Caki2 (cell line): ENCODE measurements at regions not wholly inside any gene's neighbourhood (a gene's known extent, or its start where the extent isn't known, plus 50 kb on each side); places are given as distances from the start of the nearest gene placed in this dataset.

Source experiments
- DNase-seq: peaks from one replicate; pipeline ENCODE4 v3.0.0-alpha.2; 2015; ENCODE audit warnings: low read depth
- in situ Hi-C: cut with HindIII; loops from 2 replicates; pipeline ENCODE4 v1.10.0; 2016; ENCODE audit warnings: low sequenced_read_pairs, low pct_unique_long_range_greater_than_20kb, mixed read lengths

- in situ Hi-C loops, result no loop called here
- no peak for DNase-seq
Observed at GRCh38 chr13:47835470-47836228, 165.4 kb downstream of the SUCLA2 start.

DNA sequence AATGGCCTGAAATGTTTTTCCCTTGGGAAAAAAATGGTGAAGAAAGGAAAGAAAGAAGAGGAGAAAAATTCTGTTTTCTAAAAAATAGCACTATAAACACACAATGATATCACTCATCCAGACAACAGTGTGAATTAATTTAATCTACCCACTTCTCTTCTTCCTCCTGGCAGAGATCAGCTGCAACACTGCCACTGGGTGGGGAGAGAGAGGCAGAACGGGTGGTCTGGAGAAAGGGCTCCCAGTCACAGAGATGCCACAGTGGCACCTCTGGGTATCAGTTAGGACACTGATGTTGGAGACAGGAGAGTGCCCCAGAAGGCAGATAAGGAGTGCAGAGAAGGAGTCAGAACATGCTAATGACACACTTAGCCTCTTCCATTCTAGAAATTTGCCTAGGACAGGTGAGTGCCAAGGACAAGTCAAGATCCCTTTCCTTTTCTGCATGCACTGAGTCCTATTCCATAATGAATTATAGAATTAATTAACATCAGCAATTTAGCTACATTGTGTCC, 168.6 kb downstream of the SUCLA2 start:
- DNase-seq, result no peak
- in situ Hi-C loops, result no loop called here

GRCh38 chr13:47831265-47831664, 169.8 kb downstream of the SUCLA2 start:
- DNase-seq, result no peak
- in situ Hi-C loops, result no loop called here

GRCh38 chr13:47829690-47830089, 171.4 kb downstream of the SUCLA2 start:
- in situ Hi-C loops, result no loop called here
- no peak for DNase-seq

DNA sequence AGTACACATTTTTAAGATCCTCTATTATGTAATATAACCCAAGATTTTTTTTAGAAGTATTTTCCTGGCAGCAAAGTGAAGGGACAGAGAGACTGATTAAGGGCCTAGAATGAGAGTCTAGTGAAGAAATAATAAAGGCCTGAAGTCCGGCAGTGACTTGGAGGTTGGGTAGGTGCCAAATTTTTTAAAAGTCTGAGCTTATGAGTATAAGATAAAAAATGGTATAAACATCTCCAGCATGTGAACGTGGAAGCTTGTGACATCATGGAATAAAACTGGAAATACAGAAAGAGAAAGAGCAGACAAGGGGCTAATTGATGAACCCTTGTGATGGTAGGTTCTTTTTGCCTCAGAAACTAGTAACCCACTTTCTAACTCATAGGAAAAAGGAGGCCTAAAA, 174.6 kb downstream of the SUCLA2 start:
- no peak for DNase-seq
- in situ Hi-C loops, result no loop called here

GRCh38 chr13:47822036-47822435, 179.0 kb downstream of the SUCLA2 start:
- in situ Hi-C loops, result no loop called here
- no peak for DNase-seq

DNA sequence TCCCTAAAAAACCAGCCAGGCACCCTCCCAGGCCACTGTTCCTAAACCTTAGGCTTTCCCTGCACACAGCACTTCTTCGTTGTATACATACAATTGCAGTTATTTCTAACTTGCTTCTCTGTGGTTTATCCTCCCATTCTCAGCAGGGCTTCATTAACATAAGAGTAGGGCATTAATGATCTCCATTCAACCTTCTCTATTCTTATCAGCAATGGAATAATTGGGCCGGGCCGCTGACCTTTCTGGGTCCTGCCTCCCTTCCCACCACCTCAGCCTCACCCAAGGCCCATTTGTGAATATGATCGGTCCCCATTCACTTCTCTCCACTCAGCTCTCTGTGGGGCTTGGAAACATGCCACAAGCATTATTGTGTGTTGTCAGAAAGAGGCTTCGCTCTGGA, 184.2 kb downstream of the SUCLA2 start:
- in situ Hi-C loops, result no loop called here
- DNase-seq, result no peak

- in situ Hi-C loops, result no loop called here
- no peak for DNase-seq
Observed at GRCh38 chr13:47813718-47814117, 187.4 kb downstream of the SUCLA2 start.

DNA sequence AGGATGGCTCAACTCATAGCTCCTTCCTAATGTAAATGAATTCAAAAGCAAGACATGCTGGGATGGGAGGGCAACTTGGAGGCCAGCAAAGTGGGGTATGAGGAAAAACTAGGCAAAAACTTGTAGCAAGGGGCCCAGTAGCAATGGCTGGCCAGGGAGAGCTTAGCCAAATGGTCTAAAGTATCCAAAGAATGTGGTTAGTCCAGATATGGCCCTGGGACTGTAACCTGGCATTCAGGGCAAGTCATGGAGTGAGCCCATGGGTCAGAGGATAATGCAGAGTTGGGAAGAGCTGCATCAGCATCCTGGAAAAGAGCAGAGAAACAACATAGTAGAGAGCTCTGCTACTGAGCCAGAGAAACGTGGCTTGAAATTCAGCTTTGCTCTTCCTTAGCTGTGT, 191.7 kb downstream of the SUCLA2 start:
- DNase-seq, result no peak
- in situ Hi-C loops, result no loop called here

DNA sequence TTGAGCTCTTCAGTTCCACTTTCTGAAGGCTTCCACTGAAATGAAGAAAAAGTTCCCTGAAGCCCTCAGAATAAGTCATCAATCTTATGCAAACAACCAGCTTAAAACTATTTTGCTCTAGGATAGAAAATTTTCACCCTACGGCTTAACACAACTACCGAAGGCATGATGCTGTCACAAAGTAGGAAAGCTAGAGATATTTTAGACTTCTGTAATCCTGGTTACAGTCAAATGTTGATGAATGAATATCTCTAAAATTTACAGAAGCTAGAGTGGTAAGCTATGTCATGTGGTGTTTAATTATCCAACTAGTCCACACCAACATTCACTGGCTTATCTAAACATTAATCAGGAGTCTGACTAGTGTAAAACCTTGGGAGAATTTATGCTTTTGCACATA, 197.9 kb downstream of the SUCLA2 start:
- no peak for DNase-seq
- in situ Hi-C loops, result no loop called here

GRCh38 chr13:47801555-47801954, 199.5 kb downstream of the SUCLA2 start:
- in situ Hi-C loops, result no loop called here
- no peak for DNase-seq

DNA sequence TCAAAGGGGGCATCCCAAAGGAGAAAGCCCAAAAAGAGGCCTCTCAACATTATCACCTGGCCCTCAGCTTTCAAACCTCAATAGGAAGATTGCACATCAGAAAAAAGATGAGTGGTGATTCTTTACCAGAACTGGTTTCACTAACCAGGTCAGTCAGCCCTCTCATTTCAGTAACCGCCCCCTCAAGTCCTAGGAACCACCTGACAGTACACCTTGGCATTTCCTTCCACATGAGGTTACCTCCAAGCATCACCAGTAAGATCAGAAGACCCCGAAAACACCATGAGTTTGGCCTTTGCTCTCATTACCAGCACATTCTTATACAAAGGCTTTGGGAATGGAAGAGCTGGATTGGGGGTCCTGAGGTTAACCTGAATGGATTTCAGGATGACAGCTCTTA, 200.5 kb downstream of the SUCLA2 start:
- DNase-seq, result no peak
- in situ Hi-C loops, result no loop called here

DNA sequence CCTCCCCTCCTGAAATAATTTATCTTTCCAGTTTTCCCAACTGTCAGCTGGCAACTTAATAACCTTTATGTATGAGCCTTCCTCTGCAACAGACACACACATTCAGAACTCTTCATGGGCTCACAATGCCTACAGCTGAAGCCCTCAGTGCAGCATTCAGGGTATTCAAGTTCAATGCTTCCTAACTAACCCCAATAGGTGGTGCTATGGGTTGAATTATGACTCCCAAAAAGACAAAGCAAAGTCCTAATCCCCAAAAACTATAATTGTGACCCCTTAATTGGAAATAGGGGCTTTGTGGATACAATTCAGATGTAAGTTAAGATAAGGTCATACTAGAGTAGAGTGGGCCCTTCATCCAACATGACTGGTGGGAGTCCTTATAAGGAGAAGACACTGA, 202.2 kb downstream of the SUCLA2 start:
- no peak for DNase-seq
- in situ Hi-C loops, result no loop called here

DNA sequence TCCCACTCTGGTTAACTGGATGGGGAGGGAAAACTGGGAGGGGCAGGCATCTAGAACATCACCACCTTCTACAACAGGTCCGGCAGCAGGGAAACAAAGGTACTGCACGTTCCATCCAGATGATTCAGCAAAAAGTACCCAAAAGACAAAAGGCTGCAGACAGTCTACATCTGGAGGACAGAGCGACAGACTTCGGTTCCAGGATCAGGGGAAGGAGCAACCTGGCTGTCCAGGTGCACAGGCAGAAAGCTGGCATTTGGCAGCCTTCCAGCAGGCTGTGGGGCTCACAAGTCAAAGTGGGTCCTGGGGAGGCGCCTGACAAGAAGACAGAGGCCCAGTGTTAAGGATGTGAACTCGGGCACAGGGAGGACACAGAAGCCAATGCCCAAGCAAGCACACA, 202.9 kb downstream of the SUCLA2 start:
- in situ Hi-C loops, result no loop called here
- DNase-seq, result no peak

- no peak for DNase-seq
- in situ Hi-C loops, result no loop called here
Observed at GRCh38 chr13:47796816-47797215, 204.3 kb downstream of the SUCLA2 start.

- in situ Hi-C loops, result no loop called here
- no peak for DNase-seq
Observed at GRCh38 chr13:47794963-47795362, 206.1 kb downstream of the SUCLA2 start.

DNA sequence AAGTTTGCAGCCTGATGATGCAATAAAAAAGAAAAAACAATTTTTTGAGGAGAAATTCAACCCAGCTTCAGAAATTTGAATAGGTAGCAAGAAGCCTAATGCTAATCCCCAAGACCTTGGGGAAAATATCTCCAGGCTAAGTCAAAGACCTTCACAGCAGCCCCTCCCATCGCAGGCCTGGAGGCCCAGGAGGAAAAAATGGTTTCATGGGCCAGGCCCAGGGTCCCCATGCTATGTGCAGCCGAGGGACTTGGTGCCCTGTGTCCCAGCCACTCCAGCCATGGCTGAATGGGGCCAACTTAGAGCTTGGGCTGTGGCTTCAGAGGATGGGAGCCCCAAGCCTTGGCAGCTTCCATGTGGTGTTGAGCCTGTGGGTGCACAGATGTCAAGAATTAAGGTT, 210.3 kb downstream of the SUCLA2 start:
- in situ Hi-C loops, result no loop called here
- DNase-seq, result no peak

DNA sequence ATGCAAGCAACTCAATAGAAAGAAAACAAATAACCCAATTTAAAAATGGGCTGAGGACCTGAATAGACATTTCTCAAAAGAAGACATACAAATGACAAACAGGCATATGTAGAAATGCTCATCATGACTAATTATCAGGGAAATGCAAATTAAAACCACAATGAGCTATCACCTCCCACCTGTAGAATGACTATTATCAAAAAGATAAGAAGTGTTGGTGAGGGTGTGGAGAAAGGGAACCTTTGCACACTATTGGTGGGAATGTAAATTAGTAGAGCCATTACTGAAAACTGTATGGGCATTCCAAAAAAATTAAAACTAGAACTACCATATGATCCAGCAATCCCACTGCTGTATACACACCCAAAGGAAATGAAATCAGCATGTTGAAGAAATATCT, 212.2 kb downstream of the SUCLA2 start:
- in situ Hi-C loops, result no loop called here
- no peak for DNase-seq

DNA sequence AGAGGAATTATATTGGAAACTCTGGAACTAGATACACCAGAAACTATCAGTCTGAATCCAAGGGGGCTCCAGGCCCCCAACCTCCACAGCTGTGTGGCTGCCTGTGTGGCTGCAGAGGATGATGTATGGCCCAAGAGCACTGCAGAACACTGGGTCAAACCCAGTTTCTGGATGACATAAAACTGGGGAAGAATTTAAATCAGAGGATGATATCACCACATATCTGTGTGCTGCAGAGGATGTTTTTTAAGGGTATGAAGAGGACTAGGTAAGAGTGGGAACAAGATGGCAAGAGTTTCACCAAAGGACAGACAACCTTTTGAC, 226.4 kb downstream of the SUCLA2 start:
- in situ Hi-C loops, result no loop called here

GRCh38 chr13:47764817-47765216, 236.3 kb downstream of the SUCLA2 start:
- in situ Hi-C loops, result no loop called here
- no peak for DNase-seq

More for the DNA sequence above, 226.4 kb downstream of the SUCLA2 start:
- DNase-seq, result no peak
